H9 (cell line): ENCODE measurements at regions not wholly inside any gene's neighbourhood (a gene's known extent, or its start where the extent isn't known, plus 50 kb on each side); places are given as distances from the start of the nearest gene placed in this dataset.

Experiments used
- DNase-seq: peaks from one replicate; pipeline ENCODE4 v3.0.0-alpha.2; 2017
- H2AFZ ChIP-seq: one replicate; pipeline ENCODE4 v1.6.1; 2013; ENCODE audit warnings: mild to moderate bottlenecking, low read length, control low read depth, moderate library complexity
- H2AK5ac ChIP-seq: 2 replicates; pipeline ENCODE4 v1.6.1; 2013; ENCODE audit warnings: low read length, control low read depth, mixed read lengths; ENCODE audit not compliant: insufficient read length
- H2BK120ac ChIP-seq: one replicate; pipeline ENCODE4 v1.6.1; 2013; ENCODE audit warnings: low read depth, mild to moderate bottlenecking, low read length, control low read depth, inconsistent platforms; ENCODE audit not compliant: poor library complexity, severe bottlenecking
- H2BK12ac ChIP-seq: 2 replicates; pipeline ENCODE4 v1.6.1; 2013; ENCODE audit warnings: low read length, control low read depth, mixed read lengths, low read depth; ENCODE audit not compliant: insufficient read length
- H2BK15ac ChIP-seq: 2 replicates; pipeline ENCODE4 v1.6.1; 2013; ENCODE audit warnings: low read depth, low read length, control low read depth
- H2BK20ac ChIP-seq: one replicate; pipeline ENCODE4 v1.6.1; 2013; ENCODE audit warnings: low read depth, mild to moderate bottlenecking, low read length, control low read depth, inconsistent platforms; ENCODE audit not compliant: poor library complexity, severe bottlenecking
- H2BK5ac ChIP-seq: 2 replicates; pipeline ENCODE4 v1.6.1; 2013; ENCODE audit warnings: low read length, control low read depth, mixed read lengths; ENCODE audit not compliant: insufficient read length
- H3K14ac ChIP-seq: 2 replicates; pipeline ENCODE4 v1.6.1; 2013; ENCODE audit warnings: low read length, control low read depth; ENCODE audit not compliant: insufficient read depth
- H3K18ac ChIP-seq: 2 replicates; pipeline ENCODE4 v1.6.1; 2013; ENCODE audit warnings: low read depth, mild to moderate bottlenecking, mixed read lengths, low read length, control low read depth; ENCODE audit not compliant: insufficient read length
- H3K23ac ChIP-seq: 2 replicates; pipeline ENCODE4 v1.6.1; 2013; ENCODE audit warnings: low read length, control low read depth, mixed read lengths, low read depth; ENCODE audit not compliant: insufficient read length
- H3K23me2 ChIP-seq: 2 replicates; pipeline ENCODE4 v1.6.1; 2013; ENCODE audit warnings: low read depth, mild to moderate bottlenecking, mixed read lengths, low read length, control low read depth; ENCODE audit not compliant: insufficient read length, poor library complexity, severe bottlenecking
- H3K27ac ChIP-seq: 2 replicates; pipeline ENCODE4 v1.5.1; 2013; ENCODE audit warnings: low read length, control low read depth, mixed read lengths, low read depth; ENCODE audit not compliant: insufficient read length
- H3K27me3 ChIP-seq: 2 replicates; pipeline ENCODE4 v1.6.1; 2013; ENCODE audit warnings: low read length, control low read depth, inconsistent platforms; ENCODE audit not compliant: insufficient read depth
- H3K4ac ChIP-seq: 2 replicates; pipeline ENCODE4 v1.6.1; 2013; ENCODE audit warnings: low read depth, mild to moderate bottlenecking, control low read depth, inconsistent platforms, low read length, moderate library complexity
- H3K4me1 ChIP-seq: 2 replicates; pipeline ENCODE4 v1.6.1; 2013; ENCODE audit warnings: low read length, control low read depth, inconsistent platforms; ENCODE audit not compliant: insufficient read depth
- H3K4me2 ChIP-seq: 2 replicates; pipeline ENCODE4 v1.6.1; 2013; ENCODE audit warnings: low read length, control low read depth, mixed read lengths; ENCODE audit not compliant: insufficient read length, insufficient read depth
- H3K56ac ChIP-seq: 2 replicates; pipeline ENCODE4 v1.6.1; 2013; ENCODE audit warnings: low read depth, mild to moderate bottlenecking, mixed read lengths, low read length, control low read depth; ENCODE audit not compliant: insufficient read length
- H3K79me1 ChIP-seq: 2 replicates; pipeline ENCODE4 v1.6.1; 2013; ENCODE audit warnings: low read depth, mild to moderate bottlenecking, moderate library complexity, low read length, control low read depth, inconsistent platforms; ENCODE audit not compliant: insufficient read depth, poor library complexity, severe bottlenecking
- H3K79me2 ChIP-seq: 2 replicates; pipeline ENCODE4 v1.6.1; 2013; ENCODE audit warnings: low read length, control low read depth, inconsistent platforms; ENCODE audit not compliant: insufficient read depth
- H3K9ac ChIP-seq: 2 replicates; pipeline ENCODE4 v1.6.1; 2013; ENCODE audit warnings: low read length, control low read depth, mixed read lengths; ENCODE audit not compliant: insufficient read length; ENCODE audit errors: extremely low read depth
- H3K9me3 ChIP-seq: one replicate; pipeline ENCODE4 v1.6.1; 2013; ENCODE audit warnings: low read depth, low read length, inconsistent platforms; ENCODE audit not compliant: control insufficient read depth
- H3T11ph ChIP-seq: one replicate; pipeline ENCODE4 v1.6.1; 2013; ENCODE audit warnings: mild to moderate bottlenecking, low read length, control low read depth, inconsistent platforms
- H4K20me1 ChIP-seq: one replicate; pipeline ENCODE4 v1.6.1; 2013; ENCODE audit not compliant: control insufficient read depth, insufficient read length, insufficient read depth
- H4K5ac ChIP-seq: 2 replicates; pipeline ENCODE4 v1.6.1; 2013; ENCODE audit warnings: low read depth, mild to moderate bottlenecking, mixed read lengths, low read length, control low read depth; ENCODE audit not compliant: insufficient read length
- H4K8ac ChIP-seq: replicated peaks from 2 replicates; pipeline ENCODE4 v1.6.1; 2013; ENCODE audit warnings: low read length, control low read depth, mixed read lengths, low read depth; ENCODE audit not compliant: insufficient read length
- H4K91ac ChIP-seq: 2 replicates; pipeline ENCODE4 v1.6.1; 2013; ENCODE audit warnings: low read depth, mild to moderate bottlenecking, moderate library complexity, mixed read lengths, low read length, control low read depth; ENCODE audit not compliant: insufficient read length
- H3K27ac Mint-ChIP-seq, 3 experiments: 2 replicates in 2 of 3; 3 replicates in 1 of 3; pipeline ENCODE4 v1.8.0; 2020 to 2021; ENCODE audit warnings: mixed read lengths in 3 of 3, mild to moderate bottlenecking in 1 of 3, moderate library complexity in 1 of 3
- H3K27me3 Mint-ChIP-seq: 2 replicates; pipeline ENCODE4 v1.8.0; 2021; ENCODE audit warnings: low read depth, mild to moderate bottlenecking, moderate library complexity, mixed read lengths
- H3K36me3 Mint-ChIP-seq, 3 experiments: 2 replicates in 2 of 3; 3 replicates in 1 of 3; pipeline ENCODE4 v1.8.0; 2020 to 2021; ENCODE audit warnings: low read depth in 3 of 3, mixed read lengths in 3 of 3; ENCODE audit not compliant: insufficient read depth in 1 of 3
- H3K4me1 Mint-ChIP-seq, 2 experiments: 2 replicates each; pipeline ENCODE4 v1.8.0; 2020; ENCODE audit warnings: mixed read lengths in 2 of 2
- H3K4me3 Mint-ChIP-seq, 2 experiments: 2 replicates in 1 of 2; 3 replicates in 1 of 2; pipeline ENCODE4 v1.8.0; 2020 to 2021; ENCODE audit warnings: mild to moderate bottlenecking in 2 of 2, mixed read lengths in 2 of 2, moderate library complexity in 1 of 2
- H3K9me3 Mint-ChIP-seq, 2 experiments: 2 replicates in 1 of 2; 3 replicates in 1 of 2; pipeline ENCODE4 v1.8.0; 2020; ENCODE audit warnings: mild to moderate bottlenecking in 2 of 2, mixed read lengths in 2 of 2, moderate library complexity in 1 of 2
- CTCF ChIP-seq: fragments of 200-600 bp; sonication (generic); conservative IDR thresholded peaks from 3 replicates; pipeline ENCODE4 v1.8.0; 2021; ENCODE audit warnings: antibody characterized with exemption, mild to moderate bottlenecking
- WGBS: extraction: QIAGEN DNeasy Blood & Tissue Kit; methylation state at CpG from one replicate; pipeline ENCODE4 v1.1.7; 2013; ENCODE audit warnings: missing lambda C conversion rate, low lambda C conversion rate, mixed read lengths; ENCODE audit not compliant: insufficient read length; ENCODE audit errors: extremely low coverage; 5-methylcytosine and 5-hydroxymethylcytosine counted together

DNA sequence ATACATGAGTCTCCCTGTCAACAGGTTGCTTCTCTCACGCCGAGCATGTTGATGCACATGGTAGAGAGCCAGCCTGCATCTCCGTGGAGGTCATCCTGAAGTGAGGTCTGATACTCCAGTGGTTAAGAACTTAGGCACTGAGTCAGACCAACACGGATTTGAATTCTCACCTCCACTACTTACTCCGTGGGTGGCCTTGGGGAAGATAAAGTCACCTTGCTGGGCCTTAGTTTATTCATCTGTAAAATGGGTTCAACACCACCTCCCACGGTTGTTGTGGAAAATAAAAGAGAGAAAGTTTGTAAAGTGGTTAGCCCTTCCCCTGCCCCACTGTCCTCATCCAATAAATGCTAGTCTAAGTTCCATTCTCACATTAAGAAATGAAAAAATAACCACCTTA, 408.9 kb downstream of the MED13L start:
- Histone ChIP-seq H2BK12ac (no peak overlapping the region), H3K27ac (no peak overlapping the region), H3T11ph (no peak overlapping the region), H3K79me1 (no peaks in the 10 kb centered on the region), H4K20me1 (no peaks in the 10 kb centered on the region), H3K18ac (no peak overlapping the region), H3K14ac (no peak overlapping the region), H2BK120ac (no peak overlapping the region), H3K9me3 (no peaks in the 10 kb centered on the region), H2AFZ (no peak overlapping the region), H4K5ac (no peak overlapping the region), H4K8ac (no peak overlapping the region), H3K79me2 (no peaks in the 10 kb centered on the region), H3K23ac (no peak overlapping the region), H3K4me2 (no peak overlapping the region), H3K4me1 (peaks cover 21% of the 10 kb centered on the region; the same call in 1 of the 2 replicates), H3K56ac (no peak overlapping the region), H3K9ac (no peak overlapping the region), H3K4ac (no peak overlapping the region), H2BK15ac (no peak overlapping the region), H2BK5ac (no peak overlapping the region), H4K91ac (no peak overlapping the region), H3K27me3 (no peaks in the 10 kb centered on the region; the same call in 1 of the 2 replicates), H3K23me2 (no peaks in the 10 kb centered on the region), H2AK5ac (no peak overlapping the region), H2BK20ac (no peak overlapping the region)
- Mint-ChIP-seq H3K4me3 (no peak overlapping the region), H3K27me3 (no peaks in the 10 kb centered on the region), H3K27ac (no peak overlapping the region), H3K4me1 (peaks cover 33 to 43% of the 10 kb centered on the region in 2 experiments), H3K36me3 (no peaks in the 10 kb centered on the region; a peak in 1 of 7 replicates), H3K9me3 (no peaks in the 10 kb centered on the region)
- TF ChIP-seq CTCF, result no peak
- no CpG with 5 or more reads among the region's 6 CpGs for WGBS
- no peak for DNase-seq
